ENCODE measurements at regions not wholly inside any gene's neighbourhood (a gene's known extent, or its start where the extent isn't known, plus 50 kb on each side); places are given as distances from the start of the nearest gene placed in this dataset.

- no peak overlapping the region for H3K4me3 ChIP-seq (ENCODE audit: low read length)
- H3K36me3 ChIP-seq (ENCODE audit: control insufficient read depth, insufficient read depth, low read length) = no peaks in the 10 kb centered on the region
- no peaks in the 10 kb centered on the region for H3K27me3 ChIP-seq (ENCODE audit: control insufficient read depth, insufficient read depth, low read length)
- no peak overlapping the region for H3K27ac ChIP-seq (ENCODE audit: low read length)
- no peak for DNase-seq (ENCODE audit: low read depth, low spot score)
- H3K4me1 ChIP-seq (ENCODE audit: control insufficient read depth, insufficient read depth, low read length) = no peaks in the 10 kb centered on the region
- no peaks in the 10 kb centered on the region for H3K9me3 ChIP-seq (ENCODE audit: control insufficient read depth, insufficient read depth, low read length)
- WGBS (ENCODE audit: insufficient coverage, insufficient read length) = no CpG with 5 or more reads among the region's 7 CpGs
Measured at GRCh38 chr16:54689072-54689865, 241.4 kb upstream of the IRX5 start.

- H3K4me3 ChIP-seq (ENCODE audit: low read length) = no peak overlapping the region
- H3K27ac ChIP-seq (ENCODE audit: low read length) = no peak overlapping the region
- H3K9me3 ChIP-seq (ENCODE audit: control insufficient read depth, insufficient read depth, low read length) = no peaks in the 10 kb centered on the region
- no CpG with 5 or more reads among the region's 1 CpG for WGBS (ENCODE audit: insufficient coverage, insufficient read length)
- no peaks in the 10 kb centered on the region for H3K4me1 ChIP-seq (ENCODE audit: control insufficient read depth, insufficient read depth, low read length)
- H3K27me3 ChIP-seq (ENCODE audit: control insufficient read depth, insufficient read depth, low read length) = no peaks in the 10 kb centered on the region
- no peaks in the 10 kb centered on the region for H3K36me3 ChIP-seq (ENCODE audit: control insufficient read depth, insufficient read depth, low read length)
- no peak for DNase-seq (ENCODE audit: low read depth, low spot score)
Measured at GRCh38 chr16:54688339-54688738, 242.3 kb upstream of the IRX5 start.

GRCh38 chr16:54687043-54687899 lies 243.4 kb upstream of the IRX5 start:
- DNase-seq (ENCODE audit: low read depth, low spot score) = no peak
- Histone ChIP-seq H3K27me3 (ENCODE audit: control insufficient read depth, insufficient read depth, low read length) (no peaks in the 10 kb centered on the region), H3K27ac (ENCODE audit: low read length) (no peak overlapping the region), H3K9me3 (ENCODE audit: control insufficient read depth, insufficient read depth, low read length) (no peaks in the 10 kb centered on the region), H3K4me3 (ENCODE audit: low read length) (no peak overlapping the region), H3K36me3 (ENCODE audit: control insufficient read depth, insufficient read depth, low read length) (no peaks in the 10 kb centered on the region), H3K4me1 (ENCODE audit: control insufficient read depth, insufficient read depth, low read length) (no peaks in the 10 kb centered on the region)
- WGBS (ENCODE audit: insufficient coverage, insufficient read length) = no CpG with 5 or more reads among the region's 8 CpGs

DNA sequence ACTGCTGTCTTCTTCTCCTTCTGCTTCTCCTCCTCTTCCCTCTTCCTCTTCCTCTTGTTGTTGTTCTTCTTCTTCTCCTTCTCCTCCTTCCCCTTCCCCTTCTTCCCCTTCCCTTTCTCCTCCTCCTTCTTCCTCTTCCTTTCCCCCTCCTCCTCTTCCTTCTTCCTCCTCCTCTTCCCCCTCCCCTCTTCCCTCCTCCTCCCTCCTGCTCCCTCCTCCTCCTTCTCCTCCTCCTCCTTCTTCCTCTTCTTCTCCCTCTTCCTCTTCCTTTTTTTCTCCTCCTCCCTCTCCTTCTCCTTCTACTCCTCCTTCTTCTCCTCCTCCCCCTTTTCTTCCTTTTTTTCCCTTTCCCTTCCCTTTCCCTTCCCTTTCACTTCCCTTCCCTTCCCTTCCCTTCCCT lies 245.0 kb upstream of the IRX5 start:
- no peak for DNase-seq (ENCODE audit: low read depth, low spot score)
- no peaks in the 10 kb centered on the region for H3K27me3 ChIP-seq (ENCODE audit: control insufficient read depth, insufficient read depth, low read length)
- H3K9me3 ChIP-seq (ENCODE audit: control insufficient read depth, insufficient read depth, low read length) = no peaks in the 10 kb centered on the region
- H3K4me1 ChIP-seq (ENCODE audit: control insufficient read depth, insufficient read depth, low read length) = no peaks in the 10 kb centered on the region
- H3K36me3 ChIP-seq (ENCODE audit: control insufficient read depth, insufficient read depth, low read length) = no peaks in the 10 kb centered on the region
- H3K4me3 ChIP-seq (ENCODE audit: low read length) = no peak overlapping the region
- no peak overlapping the region for H3K27ac ChIP-seq (ENCODE audit: low read length)

DNA sequence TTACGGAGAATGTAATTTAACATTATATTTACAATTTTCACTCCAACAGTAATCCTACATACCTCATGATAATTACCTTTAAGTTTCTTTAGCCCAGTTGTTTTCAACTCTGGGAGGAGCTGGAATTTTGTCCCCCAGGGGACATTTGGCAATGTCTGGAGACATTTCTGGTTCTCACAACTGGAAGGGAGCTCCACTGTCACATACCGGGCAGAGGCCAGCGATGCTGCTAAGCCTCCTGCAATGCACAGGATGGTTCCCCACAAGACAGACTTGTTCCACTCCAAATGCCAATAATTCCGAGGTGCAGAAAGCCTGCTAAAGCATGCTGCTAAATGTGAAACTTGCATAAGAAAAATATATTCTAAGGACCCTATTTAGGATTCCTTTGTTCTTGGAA lies 251.1 kb upstream of the IRX5 start:
- Histone ChIP-seq H3K27ac (ENCODE audit: low read length) (no peak overlapping the region), H3K4me1 (ENCODE audit: control insufficient read depth, insufficient read depth, low read length) (no peaks in the 10 kb centered on the region), H3K4me3 (ENCODE audit: low read length) (no peak overlapping the region), H3K36me3 (ENCODE audit: control insufficient read depth, insufficient read depth, low read length) (no peaks in the 10 kb centered on the region), H3K27me3 (ENCODE audit: control insufficient read depth, insufficient read depth, low read length) (no peaks in the 10 kb centered on the region), H3K9me3 (ENCODE audit: control insufficient read depth, insufficient read depth, low read length) (no peaks in the 10 kb centered on the region)
- no CpG with 5 or more reads among the region's 4 CpGs for WGBS (ENCODE audit: insufficient coverage, insufficient read length)
- DNase-seq (ENCODE audit: low read depth, low spot score) = no peak

DNA sequence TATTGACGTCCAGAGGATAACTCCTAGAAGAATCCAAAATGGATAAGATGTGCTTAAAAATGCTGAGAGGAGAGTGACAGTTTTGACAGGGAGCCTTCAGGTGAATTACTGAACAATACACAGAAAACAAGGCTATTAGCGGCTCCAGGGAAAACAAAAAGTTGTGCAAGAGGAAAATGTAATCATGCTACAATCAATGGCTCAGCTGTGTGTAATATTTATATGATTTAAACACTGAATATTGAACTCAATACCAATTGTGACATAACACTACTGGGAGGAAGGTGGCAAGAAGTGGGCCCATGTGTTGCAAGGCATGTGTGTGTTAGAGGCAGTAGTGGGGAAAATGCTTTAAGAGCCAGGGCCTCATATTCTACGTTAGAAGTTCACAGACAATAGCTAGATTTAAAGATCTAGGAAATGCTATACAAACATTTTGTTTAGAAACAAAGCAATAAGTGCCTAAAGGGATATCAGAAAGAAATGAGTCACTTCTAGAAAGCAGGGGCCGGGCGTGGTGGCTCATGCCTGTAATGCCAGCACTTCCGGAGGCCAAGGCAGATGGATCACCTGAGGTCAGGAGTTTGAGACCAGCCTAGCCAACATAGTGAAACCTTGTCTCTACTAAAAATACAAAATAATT lies 253.2 kb upstream of the IRX5 start:
- Histone ChIP-seq H3K27me3 (ENCODE audit: control insufficient read depth, insufficient read depth, low read length) (no peaks in the 10 kb centered on the region), H3K4me1 (ENCODE audit: control insufficient read depth, insufficient read depth, low read length) (no peaks in the 10 kb centered on the region), H3K4me3 (ENCODE audit: low read length) (no peak overlapping the region), H3K36me3 (ENCODE audit: control insufficient read depth, insufficient read depth, low read length) (no peaks in the 10 kb centered on the region), H3K27ac (ENCODE audit: low read length) (no peak overlapping the region), H3K9me3 (ENCODE audit: control insufficient read depth, insufficient read depth, low read length) (no peaks in the 10 kb centered on the region)
- WGBS (ENCODE audit: insufficient coverage, insufficient read length) = no CpG with 5 or more reads among the region's 6 CpGs
- no peak for DNase-seq (ENCODE audit: low read depth, low spot score)

- H3K9me3 ChIP-seq (ENCODE audit: control insufficient read depth, insufficient read depth, low read length) = no peaks in the 10 kb centered on the region
- no peaks in the 10 kb centered on the region for H3K27me3 ChIP-seq (ENCODE audit: control insufficient read depth, insufficient read depth, low read length)
- DNase-seq (ENCODE audit: low read depth, low spot score) = no peak
- no peak overlapping the region for H3K27ac ChIP-seq (ENCODE audit: low read length)
- no peak overlapping the region for H3K4me3 ChIP-seq (ENCODE audit: low read length)
- no peaks in the 10 kb centered on the region for H3K4me1 ChIP-seq (ENCODE audit: control insufficient read depth, insufficient read depth, low read length)
- H3K36me3 ChIP-seq (ENCODE audit: control insufficient read depth, insufficient read depth, low read length) = no peaks in the 10 kb centered on the region
- no CpG with 5 or more reads among the region's 1 CpG for WGBS (ENCODE audit: insufficient coverage, insufficient read length)
Measured at GRCh38 chr16:54673313-54673712, 257.4 kb upstream of the IRX5 start.

DNA sequence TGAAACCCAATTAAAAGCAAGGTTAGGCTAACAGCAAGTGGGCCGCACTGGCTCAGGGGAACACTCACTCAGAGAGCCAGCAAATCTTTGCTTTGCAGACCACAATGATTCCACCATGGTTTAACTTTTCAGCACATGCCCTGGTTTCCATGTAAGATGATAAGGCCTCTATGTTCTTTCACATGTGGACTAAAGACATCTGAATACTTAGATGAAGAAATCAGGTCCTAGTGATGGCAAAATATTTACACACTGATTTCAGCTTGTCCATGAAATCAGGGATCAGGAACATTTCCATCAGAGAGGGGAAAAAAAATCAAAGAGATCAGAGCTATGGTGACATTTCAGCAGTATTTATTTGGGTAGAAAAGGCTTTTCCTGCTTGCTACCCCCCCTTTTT lies 258.2 kb upstream of the IRX5 start:
- Histone ChIP-seq H3K4me3 (ENCODE audit: low read length) (no peak overlapping the region), H3K36me3 (ENCODE audit: control insufficient read depth, insufficient read depth, low read length) (no peaks in the 10 kb centered on the region), H3K27ac (ENCODE audit: low read length) (no peak overlapping the region), H3K27me3 (ENCODE audit: control insufficient read depth, insufficient read depth, low read length) (no peaks in the 10 kb centered on the region), H3K9me3 (ENCODE audit: control insufficient read depth, insufficient read depth, low read length) (no peaks in the 10 kb centered on the region), H3K4me1 (ENCODE audit: control insufficient read depth, insufficient read depth, low read length) (no peaks in the 10 kb centered on the region)
- no peak for DNase-seq (ENCODE audit: low read depth, low spot score)
- WGBS (ENCODE audit: insufficient coverage, insufficient read length) = no CpG with 5 or more reads among the region's 1 CpG

DNA sequence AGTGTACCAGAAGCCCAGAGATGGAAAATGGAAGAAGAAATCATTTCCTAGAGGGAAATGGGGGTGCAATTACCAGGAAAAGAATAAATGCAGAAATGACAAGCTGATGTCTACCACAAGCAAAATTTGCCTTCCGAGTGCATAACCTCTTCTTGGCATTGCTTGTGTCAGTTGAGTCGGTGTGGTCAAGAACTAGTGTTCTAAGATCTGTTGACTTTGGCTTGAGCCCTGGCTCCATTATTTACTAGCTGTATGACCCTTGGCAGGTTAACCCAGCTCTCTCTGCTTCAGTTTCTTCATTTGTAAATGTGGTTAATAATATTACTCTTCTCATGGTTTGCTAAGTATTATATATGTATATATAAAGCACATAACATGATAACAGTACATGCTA lies 273.0 kb upstream of the IRX5 start:
- no peak for DNase-seq (ENCODE audit: low read depth, low spot score)
- H3K4me3 ChIP-seq (ENCODE audit: low read length) = no peak overlapping the region
- peaks cover 4% of the 10 kb centered on the region; the same call in 1 of the 2 replicates for H3K4me1 ChIP-seq (ENCODE audit: control insufficient read depth, insufficient read depth, low read length)
- no peaks in the 10 kb centered on the region for H3K36me3 ChIP-seq (ENCODE audit: control insufficient read depth, insufficient read depth, low read length)
- H3K9me3 ChIP-seq (ENCODE audit: control insufficient read depth, insufficient read depth, low read length) = no peaks in the 10 kb centered on the region
- H3K27ac ChIP-seq (ENCODE audit: low read length) = no peak overlapping the region
- peaks cover 12% of the 10 kb centered on the region; the same call in 1 of the 2 replicates for H3K27me3 ChIP-seq (ENCODE audit: control insufficient read depth, insufficient read depth, low read length)
- WGBS (ENCODE audit: insufficient coverage, insufficient read length) = no CpG with 5 or more reads among the region's 2 CpGs

- H3K27ac ChIP-seq (ENCODE audit: low read length) = no peak overlapping the region
- DNase-seq (ENCODE audit: low read depth, low spot score) = no peak
- 100% methylated on average over 1 of the region's 5 CpGs for WGBS (ENCODE audit: insufficient coverage, insufficient read length)
Measured at GRCh38 chr16:54657058-54657708, 273.5 kb upstream of the IRX5 start.

More at GRCh38 chr16:54657058-54657708, 273.5 kb upstream of the IRX5 start:
- H3K4me1 ChIP-seq (ENCODE audit: control insufficient read depth, insufficient read depth, low read length) = peaks cover 4% of the 10 kb centered on the region; the same call in 1 of the 2 replicates
- no peaks in the 10 kb centered on the region for H3K36me3 ChIP-seq (ENCODE audit: control insufficient read depth, insufficient read depth, low read length)
- no peaks in the 10 kb centered on the region for H3K9me3 ChIP-seq (ENCODE audit: control insufficient read depth, insufficient read depth, low read length)
- peaks cover 14% of the 10 kb centered on the region; the same call in 1 of the 2 replicates for H3K27me3 ChIP-seq (ENCODE audit: control insufficient read depth, insufficient read depth, low read length)
- no peak overlapping the region for H3K4me3 ChIP-seq (ENCODE audit: low read length)

Data from iPS DF 6.9 (cell line).